Islet of Langerhans (tissue), 1 donor: ENCODE measurements at regions not wholly inside any gene's neighbourhood (a gene's known extent, or its start where the extent isn't known, plus 50 kb on each side); places are given as distances from the start of the nearest gene placed in this dataset.

ENCODE experiments used
- FAIRE-seq: peaks from one replicate; lab custom pipeline; 2011; peaks lifted over from hg19 to GRCh38; lab: Jason Lieb, UNC

- no peak for FAIRE-seq
Observed at GRCh38 chr18:34159691-34160185, 65.0 kb downstream of the NOL4 start.

GRCh38 chr18:34158881-34159690, 65.6 kb downstream of the NOL4 start:
- peak; percentile 95 for FAIRE-seq

- FAIRE-seq: peak; percentile 95
Observed at GRCh38 chr18:34153711-34154110, 71.0 kb downstream of the NOL4 start.

GRCh38 chr18:34131006-34131405, 93.7 kb downstream of the NOL4 start:
- peak; percentile 98 for FAIRE-seq

GRCh38 chr18:34128436-34128835, 96.3 kb downstream of the NOL4 start:
- no peak for FAIRE-seq

- FAIRE-seq: no peak
Observed at GRCh38 chr18:34126121-34126520, 98.6 kb downstream of the NOL4 start.

- peak; percentile 99 for FAIRE-seq
Observed at GRCh38 chr18:34122724-34123334, 101.9 kb downstream of the NOL4 start.

GRCh38 chr18:34121200-34121721, 103.5 kb downstream of the NOL4 start:
- FAIRE-seq: no peak

GRCh38 chr18:34120294-34120693, 104.4 kb downstream of the NOL4 start:
- no peak for FAIRE-seq

- FAIRE-seq: peak; percentile 38
Observed at GRCh38 chr18:34117319-34117718, 107.4 kb downstream of the NOL4 start.

GRCh38 chr18:34115409-34116081, 109.2 kb downstream of the NOL4 start:
- FAIRE-seq: no peak

- FAIRE-seq: no peak
Observed at GRCh38 chr18:34114996-34115395, 109.7 kb downstream of the NOL4 start.

GRCh38 chr18:34108206-34108605, 116.5 kb downstream of the NOL4 start:
- FAIRE-seq: no peak

- FAIRE-seq: no peak
Observed at GRCh38 chr18:34098109-34098508, 126.6 kb downstream of the NOL4 start.

GRCh38 chr18:34097312-34097711, 127.4 kb downstream of the NOL4 start:
- FAIRE-seq: peak; percentile 91

- peak; percentile 88 for FAIRE-seq
Observed at GRCh38 chr18:34094148-34094547, 130.6 kb downstream of the NOL4 start.

- peak; percentile 33 for FAIRE-seq
Observed at GRCh38 chr18:34092796-34093195, 131.9 kb downstream of the NOL4 start.

GRCh38 chr18:34086370-34086769, 138.3 kb downstream of the NOL4 start:
- FAIRE-seq: peak; percentile 81

GRCh38 chr18:34085140-34085739, 139.5 kb downstream of the NOL4 start:
- no peak for FAIRE-seq

- peak; percentile 78 for FAIRE-seq
Observed at GRCh38 chr18:34084635-34085034, 140.1 kb downstream of the NOL4 start.

GRCh38 chr18:34083910-34084535, 140.7 kb downstream of the NOL4 start:
- no peak for FAIRE-seq

- peak; percentile 95 for FAIRE-seq
Observed at GRCh38 chr18:34077599-34077998, 147.1 kb downstream of the NOL4 start.
